ENCODE measurements at regions not wholly inside any gene's neighbourhood (a gene's known extent, or its start where the extent isn't known, plus 50 kb on each side); places are given as distances from the start of the nearest gene placed in this dataset.

GRCh38 chr10:113425541-113425951 lies 127.3 kb upstream of the HABP2 start:
- TF ChIP-seq MAX (IDR thresholded peaks at IDR 0.05) (no peak), CTCF (IDR thresholded peaks at IDR 0.05 in 2 of 3, conservative IDR thresholded peaks at IDR 0.05 in 1 of 3; ENCODE audit: borderline replicate concordance in 1 of 3, insufficient read depth in 1 of 3, low read depth in 2 of 3, low read length in 2 of 3) (no peak), EGR1 (IDR thresholded peaks at IDR 0.05; ENCODE audit: low read depth) (no peak), SRF (IDR thresholded peaks at IDR 0.05; ENCODE audit: low read depth) (no peak), EZH2 (IDR thresholded peaks at IDR 0.05) (no peak), SIN3A (IDR thresholded peaks at IDR 0.05; ENCODE audit: low read depth) (no peak), ZFX (IDR thresholded peaks at IDR 0.05) (no peak), TCF7L2 (IDR thresholded peaks at IDR 0.05; ENCODE audit: borderline replicate concordance, extremely low read depth, insufficient read depth, insufficient read length) (no peak), ATF3 (IDR thresholded peaks at IDR 0.05) (no peak), FOSL1 (IDR thresholded peaks at IDR 0.05; ENCODE audit: low read depth) (no peak), REST (IDR thresholded peaks at IDR 0.05; ENCODE audit: low read depth) (no peak)
- H3K36me3 ChIP-seq (ENCODE audit: control insufficient read depth in 1 of 2, insufficient read depth in 2 of 2, low read length in 2 of 2), result no peaks in the 10 kb centered on the region
- no peaks in the 10 kb centered on the region; a peak in 1 of 4 replicates for H3K4me1 ChIP-seq (ENCODE audit: control insufficient read depth in 1 of 2, insufficient read depth in 2 of 2, low read length in 2 of 2)
- 0 out of 2 replicates have a peak, but pooled peaks cover 5% of the 10 kb centered on the region for H3K27me3 ChIP-seq (ENCODE audit: insufficient read depth, low read length)
- no peak overlapping the region for H3K27ac ChIP-seq (ENCODE audit: low read depth, low read length)
- no peak overlapping the region for H2AFZ ChIP-seq (ENCODE audit: low read depth, low read length, poor library complexity, severe bottlenecking)
- ATAC-seq, result no peak
- no peaks in the 10 kb centered on the region for H4K20me1 ChIP-seq (ENCODE audit: insufficient read depth)
- ChIA-PET CTCF (no interaction called here), POLR2A (no interaction called here), RAD21 (ENCODE audit: low non-redundant PET in 1 of 2, low total read pairs in 2 of 2, uncharacterized antibody in 2 of 2, unreplicated experiment in 2 of 2) (no interaction called here)
- no peak overlapping the region for H3K4me2 ChIP-seq (ENCODE audit: low read length)
- H3K79me2 ChIP-seq (ENCODE audit: insufficient read depth, low read length), result no peaks in the 10 kb centered on the region
- H3K9ac ChIP-seq (ENCODE audit: low read length), result no peak overlapping the region
- no peak for DNase-seq (ENCODE audit: low read depth, low spot score)
- no peak overlapping the region for H3K4me3 ChIP-seq (replicated peaks in 1 of 2; ENCODE audit: low read depth in 1 of 2, low read length in 2 of 2)
- BruUV-seq (replicated peaks), result no TSS peak
- H3K9me3 ChIP-seq (ENCODE audit: control insufficient read depth in 1 of 2, insufficient read depth in 1 of 2, low read depth in 1 of 2, low read length in 2 of 2), result no peaks in the 10 kb centered on the region; a peak in 1 of 4 replicates
- intact Hi-C loops (cut with micrococcal nuclease), result no loop called here
- H3K9me2 ChIP-seq (ENCODE audit: insufficient read depth), result no peaks in the 10 kb centered on the region
